HG02840 (cell line): ENCODE measurements at regions not wholly inside any gene's neighbourhood (a gene's known extent, or its start where the extent isn't known, plus 50 kb on each side); places are given as distances from the start of the nearest gene placed in this dataset.
"Not testable (repeated sequence)": the region's sequence is repeated elsewhere in the genome, so short reads cannot be mapped to it uniquely, and the experiment has no call there.

Experiments
- ATAC-seq: cut with Tn5 transposase; IDR thresholded peaks from one replicate; pipeline ENCODE4 v1.9.1; 2021; ENCODE audit warnings: mild to moderate bottlenecking, moderate library complexity, moderate number of reproducible peaks; ENCODE audit not compliant: unreplicated experiment, low FRiP score

- not testable (repeated sequence) for ATAC-seq
These were observed 775.2 kb downstream of the TMEM121 start for GRCh38 chr14:106301609-106302008.

- ATAC-seq: no peak
These were observed 776.3 kb downstream of the TMEM121 start for GRCh38 chr14:106302661-106303060.

GRCh38 chr14:106304271-106304670, 777.9 kb downstream of the TMEM121 start:
- ATAC-seq: no peak

GRCh38 chr14:106308839-106309389, 782.5 kb downstream of the TMEM121 start:
- ATAC-seq: peak; percentile 83

- no peak for ATAC-seq
These were observed 783.0 kb downstream of the TMEM121 start for GRCh38 chr14:106309423-106309822.

GRCh38 chr14:106315436-106315835, 789.1 kb downstream of the TMEM121 start:
- no peak for ATAC-seq

- no peak for ATAC-seq
These were observed 791.2 kb downstream of the TMEM121 start for GRCh38 chr14:106317593-106317992.

- ATAC-seq: no peak
These were observed 792.3 kb downstream of the TMEM121 start for GRCh38 chr14:106318700-106319099.

- ATAC-seq: not testable (repeated sequence)
These were observed 797.6 kb downstream of the TMEM121 start for GRCh38 chr14:106323970-106324369.

- no peak for ATAC-seq
These were observed 800.9 kb downstream of the TMEM121 start for GRCh38 chr14:106327234-106327633.

GRCh38 chr14:106327702-106328353, 801.4 kb downstream of the TMEM121 start:
- not testable (repeated sequence) for ATAC-seq

- ATAC-seq: not testable (repeated sequence)
These were observed 802.9 kb downstream of the TMEM121 start for GRCh38 chr14:106329243-106329642.

GRCh38 chr14:106329987-106330774, 803.8 kb downstream of the TMEM121 start:
- not testable (repeated sequence) for ATAC-seq

GRCh38 chr14:106334428-106335109, 808.2 kb downstream of the TMEM121 start:
- not testable (repeated sequence) for ATAC-seq

GRCh38 chr14:106335110-106335429, 808.7 kb downstream of the TMEM121 start:
- not testable (repeated sequence) for ATAC-seq

- not testable (repeated sequence) for ATAC-seq
These were observed 812.4 kb downstream of the TMEM121 start for GRCh38 chr14:106338775-106339174.

GRCh38 chr14:106340658-106341057, 814.3 kb downstream of the TMEM121 start:
- not testable (repeated sequence) for ATAC-seq

GRCh38 chr14:106341161-106341560, 814.8 kb downstream of the TMEM121 start:
- ATAC-seq: not testable (repeated sequence)

GRCh38 chr14:106343626-106344025, 817.2 kb downstream of the TMEM121 start:
- ATAC-seq: no peak

GRCh38 chr14:106344065-106344614, 817.8 kb downstream of the TMEM121 start:
- ATAC-seq: not testable (repeated sequence)
